H1 (cell line): ENCODE measurements at regions not wholly inside any gene's neighbourhood (a gene's known extent, or its start where the extent isn't known, plus 50 kb on each side); places are given as distances from the start of the nearest gene placed in this dataset.

Experiments used
- CTCF ChIP-seq, 3 experiments: IDR thresholded peaks; 1 replicate in 2 of 3; 2 replicates in 1 of 3; pipeline versions ENCODE4 v1.5.1 to v1.6.1; 2011; ENCODE audit warnings: low read length in 3 of 3, mild to moderate bottlenecking in 3 of 3, inconsistent platforms in 2 of 3, low read depth in 1 of 3, moderate library complexity in 1 of 3; ENCODE audit not compliant: insufficient read depth in 1 of 3; ENCODE audit errors: control extremely low read depth in 1 of 3
- EP300 ChIP-seq, 2 experiments: IDR thresholded peaks; 1 replicate in 1 of 2; 2 replicates in 1 of 2; pipeline ENCODE4 v1.6.1; 2011 to 2012; ENCODE audit warnings: low read depth in 2 of 2, low read length in 2 of 2, mild to moderate bottlenecking in 2 of 2, borderline replicate concordance in 1 of 2, inconsistent platforms in 1 of 2, moderate library complexity in 1 of 2
- JUND ChIP-seq: IDR thresholded peaks from 2 replicates; pipeline ENCODE4 v1.6.1; 2011; ENCODE audit warnings: mild to moderate bottlenecking, improper control_type of control experiment, low read length
- POLR2A ChIP-seq, 2 experiments: IDR thresholded peaks; 1 replicate in 1 of 2; 2 replicates in 1 of 2; pipeline ENCODE4 v1.6.1; 2011; ENCODE audit warnings: low read depth in 2 of 2, low read length in 2 of 2, mild to moderate bottlenecking in 2 of 2; ENCODE audit errors: control extremely low read depth in 1 of 2
- SUZ12 ChIP-seq: fragments of 200-600 bp; sonication (generic); IDR thresholded peaks from 2 replicates; pipeline ENCODE4 v1.6.1; 2012; ENCODE audit warnings: mild to moderate bottlenecking, inconsistent platforms, low read length, moderate library complexity, mixed read lengths
- TCF12 ChIP-seq: IDR thresholded peaks from 2 replicates; pipeline ENCODE4 v1.6.1; 2011; ENCODE audit warnings: low read depth, mild to moderate bottlenecking, low read length

- TF ChIP-seq TCF12 (no peak), JUND (no peak), POLR2A (IDR thresholded peaks at IDR 0.05; ENCODE audit: control extremely low read depth in 1 of 2, low read depth in 2 of 2, low read length in 2 of 2) (no peak), EP300 (IDR thresholded peaks at IDR 0.05; ENCODE audit: borderline replicate concordance in 1 of 2, low read depth in 2 of 2, low read length in 2 of 2) (no peak), CTCF (IDR thresholded peaks at IDR 0.05; ENCODE audit: control extremely low read depth in 1 of 3, insufficient read depth in 1 of 3, low read depth in 1 of 3, low read length in 3 of 3) (no peak), SUZ12 (no peak)
These were observed 210.4 kb downstream of the PAPSS1 start for GRCh38 chr4:107509615-107510014.
